Choroid plexus epithelial cell (primary cell): ENCODE measurements at regions not wholly inside any gene's neighbourhood (a gene's known extent, or its start where the extent isn't known, plus 50 kb on each side); places are given as distances from the start of the nearest gene placed in this dataset.
"Not testable (repeated sequence)": the region's sequence is repeated elsewhere in the genome, so short reads cannot be mapped to it uniquely, and the experiment has no call there.

Experiments
- DNase-seq: peaks from one replicate; pipeline ENCODE4 v3.0.0-alpha.2; 2010; ENCODE audit warnings: low read depth
- H3K4me3 ChIP-seq: 2 replicates; pipeline ENCODE4 v1.5.1; 2011; ENCODE audit warnings: low read depth, mild to moderate bottlenecking, control low read depth, low read length, moderate library complexity
- TF ChIP-seq, protein P1 (sequence below): conservative IDR thresholded peaks from 2 replicates; pipeline ENCODE4 v1.5.1; 2011; ENCODE audit warnings: low read depth, mild to moderate bottlenecking, control low read depth, inconsistent platforms, low read length, moderate library complexity

DNA sequence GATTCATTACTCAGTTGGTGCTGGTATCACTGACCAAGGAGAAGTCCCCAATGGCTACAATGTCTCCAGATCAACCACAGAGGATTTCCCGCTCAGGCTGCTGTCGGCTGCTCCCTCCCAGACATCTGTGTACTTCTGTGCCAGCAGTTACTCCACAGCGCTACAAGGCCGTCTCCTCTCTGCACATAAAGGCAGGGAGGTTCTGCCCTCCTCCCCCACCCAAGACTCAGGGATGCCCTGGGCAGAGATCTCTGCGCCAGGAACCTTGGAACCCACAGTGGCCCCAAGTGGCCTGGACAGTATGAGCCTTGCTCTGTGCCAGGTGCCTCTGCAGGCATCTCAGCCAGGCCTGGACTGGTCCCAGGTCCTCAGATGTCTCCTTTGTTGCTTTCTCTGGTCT is 193.4 kb upstream of the PRSS58 start:
- no peak for DNase-seq
- no peak overlapping the region for H3K4me3 ChIP-seq
- TF ChIP-seq, protein P1, sequence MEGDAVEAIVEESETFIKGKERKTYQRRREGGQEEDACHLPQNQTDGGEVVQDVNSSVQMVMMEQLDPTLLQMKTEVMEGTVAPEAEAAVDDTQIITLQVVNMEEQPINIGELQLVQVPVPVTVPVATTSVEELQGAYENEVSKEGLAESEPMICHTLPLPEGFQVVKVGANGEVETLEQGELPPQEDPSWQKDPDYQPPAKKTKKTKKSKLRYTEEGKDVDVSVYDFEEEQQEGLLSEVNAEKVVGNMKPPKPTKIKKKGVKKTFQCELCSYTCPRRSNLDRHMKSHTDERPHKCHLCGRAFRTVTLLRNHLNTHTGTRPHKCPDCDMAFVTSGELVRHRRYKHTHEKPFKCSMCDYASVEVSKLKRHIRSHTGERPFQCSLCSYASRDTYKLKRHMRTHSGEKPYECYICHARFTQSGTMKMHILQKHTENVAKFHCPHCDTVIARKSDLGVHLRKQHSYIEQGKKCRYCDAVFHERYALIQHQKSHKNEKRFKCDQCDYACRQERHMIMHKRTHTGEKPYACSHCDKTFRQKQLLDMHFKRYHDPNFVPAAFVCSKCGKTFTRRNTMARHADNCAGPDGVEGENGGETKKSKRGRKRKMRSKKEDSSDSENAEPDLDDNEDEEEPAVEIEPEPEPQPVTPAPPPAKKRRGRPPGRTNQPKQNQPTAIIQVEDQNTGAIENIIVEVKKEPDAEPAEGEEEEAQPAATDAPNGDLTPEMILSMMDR, result no peak

DNA sequence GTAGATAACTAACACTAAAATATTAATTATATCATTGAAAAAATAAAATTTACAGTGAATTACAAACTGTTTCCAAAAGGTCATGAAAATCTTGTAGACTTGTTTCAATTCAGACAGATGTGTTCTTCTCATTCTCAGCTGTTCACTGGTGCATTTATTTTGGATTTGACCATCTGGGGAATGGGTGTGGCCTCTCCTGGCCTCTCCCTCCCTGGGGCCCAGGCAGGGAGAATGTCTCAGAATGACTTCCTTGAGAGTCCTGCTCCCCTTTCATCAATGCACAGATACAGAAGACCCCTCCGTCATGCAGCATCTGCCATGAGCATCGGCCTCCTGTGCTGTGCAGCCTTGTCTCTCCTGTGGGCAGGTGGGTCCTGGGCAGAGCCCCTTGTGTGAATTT is 192.8 kb upstream of the PRSS58 start:
- no peak overlapping the region for H3K4me3 ChIP-seq
- TF ChIP-seq, protein P1, result no peak
- no peak for DNase-seq

DNA sequence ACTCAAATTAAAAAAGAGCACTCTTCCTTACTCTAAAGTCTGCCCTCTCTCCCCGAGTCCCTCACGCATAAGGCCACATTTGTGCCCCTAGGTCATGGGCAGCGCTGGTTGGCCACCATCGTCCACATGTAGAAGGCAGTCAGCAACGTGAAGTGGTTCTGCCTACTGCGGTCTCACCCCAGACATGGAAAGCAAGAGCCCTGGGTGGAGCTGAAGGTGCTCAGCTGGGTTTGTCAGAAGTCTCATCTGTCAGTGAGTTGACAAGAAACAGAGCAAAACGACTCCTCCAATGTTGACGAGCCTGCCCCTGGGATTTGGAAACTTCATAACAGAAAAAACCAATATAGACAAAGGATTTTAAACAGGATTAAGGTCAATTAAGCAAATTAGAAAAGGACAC is 192.3 kb upstream of the PRSS58 start:
- H3K4me3 ChIP-seq, result no peak overlapping the region
- no peak for DNase-seq
- TF ChIP-seq, protein P1, result no peak

DNA sequence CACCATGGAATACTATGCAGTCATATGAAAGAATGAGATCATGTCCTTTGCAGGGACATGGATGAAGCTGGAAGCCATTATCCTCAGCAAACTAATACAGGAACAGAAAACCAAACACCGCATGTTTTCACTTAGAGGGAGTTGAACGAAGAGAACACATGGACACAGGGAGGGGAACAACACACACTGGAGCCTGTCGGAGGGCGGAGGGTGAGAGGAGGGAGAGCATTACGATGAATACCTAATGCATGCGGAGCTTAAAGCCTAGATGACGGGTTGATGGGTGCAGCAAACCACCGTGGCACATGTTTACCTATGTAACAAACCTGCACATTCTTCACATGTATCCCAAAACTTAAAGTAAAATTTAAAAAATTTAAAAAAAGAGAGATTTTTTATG is 191.0 kb upstream of the PRSS58 start:
- DNase-seq, H3K4me3 ChIP-seq: not testable (repeated sequence)

DNA sequence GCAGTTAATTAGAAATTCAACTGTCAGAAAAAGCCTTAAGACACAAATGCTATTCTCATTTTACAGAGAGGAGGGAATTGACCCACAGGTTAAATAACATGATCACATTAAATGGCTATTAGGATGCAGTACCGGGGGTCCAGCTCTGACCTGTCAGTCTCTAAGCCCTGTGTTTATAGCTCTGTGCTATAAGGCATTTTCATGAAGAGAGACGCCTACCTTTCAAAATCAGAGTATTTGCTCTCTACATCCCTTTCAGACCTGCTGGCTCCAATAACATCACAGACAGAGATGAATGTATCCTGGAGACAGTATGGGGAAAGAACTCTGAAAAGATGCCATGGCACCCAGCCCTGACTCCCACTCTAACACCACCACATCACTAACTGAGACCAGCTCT is 189.9 kb upstream of the PRSS58 start:
- DNase-seq, result no peak
- H3K4me3 ChIP-seq, result no peak overlapping the region
- TF ChIP-seq, protein P1, result no peak

DNA sequence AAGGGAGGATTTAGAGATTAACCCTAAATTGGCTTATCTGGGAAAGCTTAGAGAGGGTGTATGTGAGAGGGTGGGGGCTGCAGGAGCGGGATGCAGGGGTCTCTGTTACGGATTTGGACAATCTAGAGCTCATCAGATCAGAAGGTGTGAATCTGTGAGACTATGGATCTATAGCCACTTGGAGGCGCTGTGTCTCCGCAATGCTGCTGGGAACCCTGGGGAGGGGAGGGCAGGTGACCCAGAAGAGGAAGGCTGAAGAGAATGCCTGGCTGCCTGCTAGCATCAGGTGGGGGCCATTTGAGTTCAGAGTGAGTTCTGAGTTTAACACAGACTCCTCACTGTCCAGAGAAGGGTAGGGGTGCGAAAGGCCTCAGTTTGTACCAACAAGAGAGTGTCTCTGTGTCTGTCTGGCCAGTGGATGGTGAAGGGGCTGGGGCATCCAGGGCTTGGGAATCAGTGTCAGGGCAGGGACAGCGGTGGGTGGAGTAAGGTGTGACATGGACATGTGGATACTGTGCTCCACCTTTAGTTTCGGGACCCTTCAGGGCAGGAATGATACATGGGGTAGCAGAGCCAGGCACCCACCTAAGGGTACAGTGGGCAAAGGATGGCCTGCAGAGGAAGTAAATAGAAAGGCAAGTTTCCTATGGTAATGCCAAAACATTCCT is 187.3 kb upstream of the PRSS58 start:
- TF ChIP-seq, protein P1, result peak; percentile 55
- DNase-seq, result no peak
- H3K4me3 ChIP-seq, result no peak overlapping the region

DNA sequence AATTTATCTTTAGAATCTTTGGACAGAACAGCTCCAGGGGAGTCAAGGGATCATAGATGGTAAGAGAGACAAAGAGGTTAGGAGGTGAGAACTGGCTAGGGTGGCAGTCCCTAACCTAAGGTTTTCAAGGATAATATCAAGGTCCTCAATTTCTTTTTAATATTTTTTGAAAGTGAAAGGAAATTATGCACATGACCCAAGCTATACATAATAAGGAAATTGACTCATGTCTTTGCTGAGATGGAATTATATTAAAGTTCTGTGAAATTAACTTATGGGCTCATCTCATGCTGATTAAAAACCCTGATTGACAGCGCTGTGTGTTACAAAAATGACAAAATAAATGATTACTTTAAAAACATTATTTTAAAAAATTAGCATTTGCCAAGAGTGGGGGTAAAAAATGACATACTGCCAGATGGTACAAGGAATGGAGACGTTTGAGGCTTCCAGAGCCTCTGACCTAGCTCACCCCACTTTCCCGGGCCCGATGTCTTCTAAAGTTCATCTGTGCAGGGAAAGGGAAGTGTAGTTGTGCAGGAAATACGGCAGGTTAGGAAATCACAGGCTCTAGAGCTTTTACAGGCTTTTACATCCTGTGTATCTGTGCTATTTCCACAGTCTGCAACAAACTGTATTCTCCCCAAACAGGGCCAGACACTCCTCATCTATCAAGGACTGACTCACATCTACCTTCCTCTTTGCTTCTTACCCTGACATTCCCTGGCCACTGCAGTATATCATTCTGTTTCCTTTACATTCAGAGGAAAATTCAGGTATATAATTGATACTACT is 185.6 kb upstream of the PRSS58 start:
- peak; percentile 37 for DNase-seq

More for the DNA sequence above, 185.6 kb upstream of the PRSS58 start:
- TF ChIP-seq, protein P1, result no peak
- H3K4me3 ChIP-seq, result no peak overlapping the region
